Peyer's patch (tissue), 4 donors: ENCODE measurements at regions not wholly inside any gene's neighbourhood (a gene's known extent, or its start where the extent isn't known, plus 50 kb on each side); places are given as distances from the start of the nearest gene placed in this dataset.
A peak's percentile ranks its signal among the peaks of the same experiment; 100 is the strongest.

Experiments used
- DNase-seq, 3 donors: peaks; one replicate each; pipeline ENCODE4 v3.0.0-alpha.2; 2017 to 2019
- H3K27ac ChIP-seq, 4 donors: fragments of 200-600 bp; sonication (generic); one replicate each; pipeline ENCODE4 v1.5.1; 2016 to 2019
- H3K27me3 ChIP-seq, 2 donors: fragments of 200-600 bp; sonication (generic); one replicate each; pipeline ENCODE4 v1.5.1; 2019
- H3K36me3 ChIP-seq, 3 donors: fragments of 200-600 bp; sonication (generic); one replicate each; pipeline ENCODE4 v1.5.1; 2016 to 2019
- H3K4me1 ChIP-seq, 4 donors: fragments of 200-600 bp; sonication (generic); one replicate each; pipeline ENCODE4 v1.5.1; 2016 to 2019
- H3K4me3 ChIP-seq, 4 donors: fragments of 200-600 bp; sonication (generic); 1 replicate in 3 of 4; 2 replicates in 1 of 4; pipeline ENCODE4 v1.5.1; 2016 to 2019; ENCODE audit warnings: mild to moderate bottlenecking in 1 of 4
- H3K9me3 ChIP-seq, 4 donors: fragments of 200-600 bp; sonication (generic); one replicate each; pipeline ENCODE4 v1.5.1; 2016 to 2019; ENCODE audit warnings: mild to moderate bottlenecking in 1 of 4
- POLR2A ChIP-seq, 2 donors: fragments of 450-650 bp; IDR thresholded peaks; one replicate each; pipeline ENCODE4 v1.5.1; 2017; ENCODE audit warnings: antibody characterized with exemption in 2 of 2, mild to moderate bottlenecking in 2 of 2, moderate library complexity in 2 of 2
- TF ChIP-seq, protein P1 (sequence below), 6 experiments: fragments of 450-650 bp in 4 of 6; fragments of 200-600 bp in 2 of 6; sonication (generic) in 1 of 6; IDR thresholded peaks; one replicate each; pipeline ENCODE4 v1.5.1; 2017 to 2019; ENCODE audit warnings: antibody characterized with exemption in 6 of 6, mild to moderate bottlenecking in 3 of 6, moderate library complexity in 1 of 6

DNA sequence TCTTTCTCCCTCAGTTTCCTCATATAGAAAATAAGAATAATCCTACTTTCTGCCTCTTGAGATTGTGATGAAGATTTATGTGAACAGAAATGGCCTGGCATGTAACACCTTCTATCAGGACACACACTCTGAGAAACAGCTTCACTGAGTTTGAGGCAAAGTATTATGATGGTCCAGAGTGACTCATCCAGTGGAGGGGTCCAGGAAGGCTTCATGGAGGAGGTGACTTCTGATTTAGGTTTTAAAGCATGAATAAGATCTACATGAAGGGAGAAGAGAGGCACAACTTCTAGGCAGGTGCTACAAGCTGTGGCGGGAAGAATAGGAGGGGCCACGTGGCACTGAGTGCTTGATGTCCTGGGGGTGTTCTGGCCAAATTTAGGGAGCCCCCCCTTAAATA lies 124.4 kb upstream of the SDK2 start:
- Histone ChIP-seq H3K27ac (no peak overlapping the region), H3K9me3 (no peaks in the 10 kb centered on the region), H3K36me3 (no peaks in the 10 kb centered on the region), H3K4me3 (no peak overlapping the region), H3K27me3 (no peaks in the 10 kb centered on the region), H3K4me1 (peaks cover 0 to 9% (median 0%) of the 10 kb centered on the region in 4 donors)
- DNase-seq, result no peak
- TF ChIP-seq, protein P1, sequence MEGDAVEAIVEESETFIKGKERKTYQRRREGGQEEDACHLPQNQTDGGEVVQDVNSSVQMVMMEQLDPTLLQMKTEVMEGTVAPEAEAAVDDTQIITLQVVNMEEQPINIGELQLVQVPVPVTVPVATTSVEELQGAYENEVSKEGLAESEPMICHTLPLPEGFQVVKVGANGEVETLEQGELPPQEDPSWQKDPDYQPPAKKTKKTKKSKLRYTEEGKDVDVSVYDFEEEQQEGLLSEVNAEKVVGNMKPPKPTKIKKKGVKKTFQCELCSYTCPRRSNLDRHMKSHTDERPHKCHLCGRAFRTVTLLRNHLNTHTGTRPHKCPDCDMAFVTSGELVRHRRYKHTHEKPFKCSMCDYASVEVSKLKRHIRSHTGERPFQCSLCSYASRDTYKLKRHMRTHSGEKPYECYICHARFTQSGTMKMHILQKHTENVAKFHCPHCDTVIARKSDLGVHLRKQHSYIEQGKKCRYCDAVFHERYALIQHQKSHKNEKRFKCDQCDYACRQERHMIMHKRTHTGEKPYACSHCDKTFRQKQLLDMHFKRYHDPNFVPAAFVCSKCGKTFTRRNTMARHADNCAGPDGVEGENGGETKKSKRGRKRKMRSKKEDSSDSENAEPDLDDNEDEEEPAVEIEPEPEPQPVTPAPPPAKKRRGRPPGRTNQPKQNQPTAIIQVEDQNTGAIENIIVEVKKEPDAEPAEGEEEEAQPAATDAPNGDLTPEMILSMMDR (IDR thresholded peaks at IDR 0.05), result no peak
- TF ChIP-seq POLR2A (IDR thresholded peaks at IDR 0.05), result no peak

- no peaks in the 10 kb centered on the region for H3K27me3 ChIP-seq
- no peaks in the 10 kb centered on the region for H3K36me3 ChIP-seq
These were observed 125.2 kb upstream of the SDK2 start for GRCh38 chr17:73769479-73769878.

DNA sequence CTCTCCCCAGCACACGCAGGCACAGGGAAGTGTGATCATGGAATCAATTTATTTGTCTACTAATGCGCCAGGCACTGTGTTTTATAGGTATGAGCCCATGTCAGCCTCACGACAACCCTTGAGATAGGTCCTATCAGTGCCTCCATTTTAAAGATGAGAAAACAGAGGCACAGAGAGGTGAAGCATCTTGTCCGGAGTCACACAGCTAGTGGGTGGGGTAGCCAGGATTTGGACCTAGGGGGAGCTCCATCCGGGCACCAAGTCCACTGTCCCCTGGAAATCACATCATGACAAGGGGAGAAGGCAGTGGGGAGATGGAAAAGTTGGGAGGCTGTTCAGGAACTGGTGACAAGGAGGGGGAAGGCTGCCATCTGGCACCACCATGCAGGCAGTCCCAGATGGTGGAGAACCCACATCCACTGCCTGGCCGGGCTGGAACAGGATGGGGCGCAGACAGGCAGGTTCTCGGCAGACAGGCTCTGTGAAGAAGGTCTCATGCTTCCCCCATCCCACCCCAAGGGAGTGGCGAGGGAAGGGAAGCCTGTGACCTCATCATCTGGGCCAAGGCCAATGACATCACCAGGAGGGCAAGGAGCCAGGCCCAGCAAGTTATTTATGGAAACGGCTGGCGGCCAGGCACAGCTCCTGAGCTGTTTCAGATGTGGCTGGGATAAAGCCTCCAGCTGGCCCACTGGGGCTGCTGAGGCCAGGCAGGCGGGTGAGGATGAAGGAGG lies 126.0 kb upstream of the SDK2 start:
- Histone ChIP-seq H3K27ac (no peak overlapping the region), H3K27me3 (no peaks in the 10 kb centered on the region), H3K4me3 (no peak overlapping the region), H3K9me3 (no peaks in the 10 kb centered on the region), H3K4me1 (peaks cover 0 to 9% (median 0%) of the 10 kb centered on the region in 4 donors), H3K36me3 (no peaks in the 10 kb centered on the region)
- peak in 2 of 3 donors; percentile 68 to 70 for DNase-seq
- no peak for TF ChIP-seq POLR2A (IDR thresholded peaks at IDR 0.05)
- TF ChIP-seq, protein P1 (IDR thresholded peaks at IDR 0.05), result no peak

More at GRCh38 chr17:73769479-73769878, 125.2 kb upstream of the SDK2 start:
- H3K4me1 ChIP-seq, result peaks cover 0 to 9% (median 0%) of the 10 kb centered on the region in 4 donors
- no peak overlapping the region for H3K4me3 ChIP-seq
- TF ChIP-seq POLR2A (IDR thresholded peaks at IDR 0.05), result no peak
- TF ChIP-seq, protein P1 (IDR thresholded peaks at IDR 0.05), result no peak
- no peaks in the 10 kb centered on the region for H3K9me3 ChIP-seq
- peak in 1 of 3 donors; percentile 20 for DNase-seq
- no peak overlapping the region for H3K27ac ChIP-seq

DNA sequence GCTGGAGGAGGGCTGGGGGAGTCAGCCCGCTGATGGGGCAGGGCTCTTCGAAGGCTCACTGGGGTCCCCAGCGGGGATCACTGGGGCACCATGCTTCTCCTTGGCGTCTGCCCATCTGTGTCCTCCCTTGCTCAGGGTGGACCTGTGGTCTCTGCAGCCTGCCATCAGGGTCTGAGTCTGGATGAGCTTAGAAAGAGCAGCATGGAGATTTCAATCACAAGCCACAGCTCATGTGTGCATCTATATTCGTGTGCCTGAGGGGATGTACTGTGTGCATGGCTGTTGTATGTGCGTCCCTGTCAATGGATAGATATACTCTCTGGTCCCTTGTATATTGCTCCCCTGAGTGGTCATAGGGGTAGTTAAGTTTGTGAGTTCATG lies 126.6 kb upstream of the SDK2 start:
- Histone ChIP-seq H3K4me3 (no peak overlapping the region), H3K27me3 (no peaks in the 10 kb centered on the region), H3K27ac (no peak overlapping the region), H3K4me1 (peaks cover 0 to 9% (median 0%) of the 10 kb centered on the region in 4 donors), H3K9me3 (no peaks in the 10 kb centered on the region), H3K36me3 (no peaks in the 10 kb centered on the region)
- DNase-seq, result no peak
- TF ChIP-seq, protein P1 (IDR thresholded peaks at IDR 0.05), result no peak
- TF ChIP-seq POLR2A (IDR thresholded peaks at IDR 0.05), result no peak

- no peak for DNase-seq
- no peak overlapping the region for H3K4me3 ChIP-seq
- peaks cover 0 to 9% (median 0%) of the 10 kb centered on the region in 4 donors for H3K4me1 ChIP-seq
- H3K27me3 ChIP-seq, result no peaks in the 10 kb centered on the region
- H3K9me3 ChIP-seq, result no peaks in the 10 kb centered on the region
- no peak overlapping the region for H3K27ac ChIP-seq
- H3K36me3 ChIP-seq, result no peaks in the 10 kb centered on the region
- TF ChIP-seq, protein P1 (IDR thresholded peaks at IDR 0.05), result no peak
- TF ChIP-seq POLR2A (IDR thresholded peaks at IDR 0.05), result no peak
These were observed 128.0 kb upstream of the SDK2 start for GRCh38 chr17:73772107-73772705.
